Endodermal cell (in vitro differentiated cells): ENCODE measurements at regions not wholly inside any gene's neighbourhood (a gene's known extent, or its start where the extent isn't known, plus 50 kb on each side); places are given as distances from the start of the nearest gene placed in this dataset.

Experiments
- DNase-seq: peaks from one replicate; pipeline ENCODE4 v3.0.0-alpha.2; 2017
- H3K27ac ChIP-seq: 2 replicates; pipeline ENCODE4 v1.5.1; 2013; ENCODE audit warnings: mild to moderate bottlenecking, low read depth, low read length, moderate library complexity
- H3K27me3 ChIP-seq: 2 replicates; pipeline ENCODE4 v1.6.1; 2013; ENCODE audit warnings: mild to moderate bottlenecking, low read length, moderate library complexity; ENCODE audit not compliant: insufficient read depth, control insufficient read depth, poor library complexity, severe bottlenecking
- H3K36me3 ChIP-seq: 2 replicates; pipeline ENCODE4 v1.7.0; 2013; ENCODE audit warnings: mild to moderate bottlenecking, low read length, moderate library complexity; ENCODE audit not compliant: control insufficient read depth, insufficient read depth
- H3K4me1 ChIP-seq: one replicate; pipeline ENCODE4 v1.7.0; 2013; ENCODE audit warnings: low read length; ENCODE audit not compliant: control insufficient read depth, insufficient read depth
- H3K4me3 ChIP-seq: 2 replicates; pipeline ENCODE4 v1.5.1; 2013; ENCODE audit warnings: mild to moderate bottlenecking, low read length, moderate library complexity
- H3K9ac ChIP-seq: 2 replicates; pipeline ENCODE4 v1.6.1; 2013; ENCODE audit warnings: mild to moderate bottlenecking, low read length, moderate library complexity; ENCODE audit not compliant: poor library complexity, severe bottlenecking; ENCODE audit errors: extremely low read depth
- H3K9me3 ChIP-seq: 2 replicates; pipeline ENCODE4 v1.6.1; 2013; ENCODE audit warnings: mild to moderate bottlenecking, low read length, moderate library complexity; ENCODE audit not compliant: control insufficient read depth
- H3K27ac Mint-ChIP-seq: 2 replicates; pipeline ENCODE4 v1.8.0; 2020; ENCODE audit warnings: mixed read lengths
- H3K27me3 Mint-ChIP-seq: 2 replicates; pipeline ENCODE4 v1.8.0; 2021; ENCODE audit warnings: mild to moderate bottlenecking, mixed read lengths; ENCODE audit not compliant: insufficient read depth
- H3K36me3 Mint-ChIP-seq: 2 replicates; pipeline ENCODE4 v1.8.0; 2020; ENCODE audit warnings: low read depth, mixed read lengths
- H3K4me1 Mint-ChIP-seq: 2 replicates; pipeline ENCODE4 v1.8.0; 2020; ENCODE audit warnings: mixed read lengths
- H3K4me3 Mint-ChIP-seq: 2 replicates; pipeline ENCODE4 v1.8.0; 2020; ENCODE audit warnings: mild to moderate bottlenecking, moderate library complexity, mixed read lengths
- H3K9me3 Mint-ChIP-seq: 2 replicates; pipeline ENCODE4 v1.8.0; 2020; ENCODE audit warnings: mild to moderate bottlenecking, mixed read lengths
- CTCF ChIP-seq: fragments of 200-600 bp; sonication (generic); conservative IDR thresholded peaks from 2 replicates; pipeline ENCODE4 v1.5.0; 2021; ENCODE audit warnings: antibody characterized with exemption, mild to moderate bottlenecking
- WGBS, 2 experiments: methylation state at CpG; one replicate each; pipeline versions ENCODE4 v1.1.5 to v1.1.7; 2013; ENCODE audit warnings: missing lambda C conversion rate in 2 of 2, mixed read lengths in 1 of 2; ENCODE audit not compliant: insufficient coverage in 1 of 2, insufficient read length in 1 of 2; 5-methylcytosine and 5-hydroxymethylcytosine counted together

- no peaks in the 10 kb centered on the region for H3K27me3 ChIP-seq
- no peak overlapping the region for H3K27ac Mint-ChIP-seq
- H3K4me3 ChIP-seq, result no peak overlapping the region
- no peaks in the 10 kb centered on the region for H3K36me3 ChIP-seq
- H3K27ac ChIP-seq, result no peak overlapping the region
- TF ChIP-seq CTCF, result no peak
- H3K4me3 Mint-ChIP-seq, result no peak overlapping the region
- peaks cover 22% of the 10 kb centered on the region for H3K9me3 Mint-ChIP-seq
- peaks cover 5% of the 10 kb centered on the region for H3K4me1 Mint-ChIP-seq
- peak; percentile 64 for DNase-seq
- peaks cover 24% of the 10 kb centered on the region for H3K9me3 ChIP-seq
- H3K9ac ChIP-seq, result no peak overlapping the region
- H3K36me3 Mint-ChIP-seq, result peaks cover under 1% of the 10 kb centered on the region
- no peaks in the 10 kb centered on the region for H3K4me1 ChIP-seq
- 89 to 90% methylated on average over 7 to 11 of the region's 11 CpGs for WGBS, 2 experiments
- H3K27me3 Mint-ChIP-seq, result no peaks in the 10 kb centered on the region
Observed at GRCh38 chr1:244302876-244303609, 148.7 kb downstream of the ADSS2 start.

- no peak overlapping the region for H3K27ac Mint-ChIP-seq
Observed at GRCh38 chr1:244303610-244303969, 148.1 kb downstream of the ADSS2 start.

GRCh38 chr1:244304156-244304555 lies 147.6 kb downstream of the ADSS2 start:
- Histone ChIP-seq H3K27ac (no peak overlapping the region), H3K9ac (no peak overlapping the region), H3K4me1 (no peaks in the 10 kb centered on the region), H3K9me3 (peaks cover 33% of the 10 kb centered on the region), H3K27me3 (no peaks in the 10 kb centered on the region), H3K4me3 (no peak overlapping the region), H3K36me3 (no peaks in the 10 kb centered on the region)
- Mint-ChIP-seq H3K27me3 (no peaks in the 10 kb centered on the region), H3K4me3 (no peak overlapping the region), H3K4me1 (peaks cover 5% of the 10 kb centered on the region), H3K9me3 (peaks cover 31% of the 10 kb centered on the region), H3K27ac (no peak overlapping the region), H3K36me3 (peaks cover 4% of the 10 kb centered on the region)
- TF ChIP-seq CTCF, result no peak
- no peak for DNase-seq
- 93 to 97% methylated on average over 6 to 11 of the region's 11 CpGs for WGBS, 2 experiments

More at GRCh38 chr1:244303610-244303969, 148.1 kb downstream of the ADSS2 start:
- 83 to 90% methylated on average over 3 to 5 of the region's 5 CpGs for WGBS, 2 experiments
- peaks cover 27% of the 10 kb centered on the region for H3K9me3 Mint-ChIP-seq
- DNase-seq, result no peak
- H3K36me3 Mint-ChIP-seq, result peaks cover 4% of the 10 kb centered on the region
- H3K27ac ChIP-seq, result no peak overlapping the region
- no peak overlapping the region for H3K4me3 ChIP-seq
- peaks cover 5% of the 10 kb centered on the region for H3K4me1 Mint-ChIP-seq
- H3K36me3 ChIP-seq, result no peaks in the 10 kb centered on the region
- no peaks in the 10 kb centered on the region for H3K27me3 Mint-ChIP-seq
- H3K9ac ChIP-seq, result no peak overlapping the region
- no peaks in the 10 kb centered on the region for H3K4me1 ChIP-seq
- H3K27me3 ChIP-seq, result no peaks in the 10 kb centered on the region
- H3K4me3 Mint-ChIP-seq, result no peak overlapping the region
- H3K9me3 ChIP-seq, result peaks cover 29% of the 10 kb centered on the region
- TF ChIP-seq CTCF, result no peak
